Esophagus muscularis mucosa (tissue), 4 donors: ENCODE measurements at regions not wholly inside any gene's neighbourhood (a gene's known extent, or its start where the extent isn't known, plus 50 kb on each side); places are given as distances from the start of the nearest gene placed in this dataset.
"Not testable (repeated sequence)": the region's sequence is repeated elsewhere in the genome, so short reads cannot be mapped to it uniquely, and the experiment has no call there.

Experiments
- DNase-seq: peaks from one replicate; pipeline ENCODE4 v3.0.0-alpha.2; 2017; ENCODE audit errors: extremely low spot score
- H3K27ac ChIP-seq, 4 donors: fragments of 200-600 bp; sonication (generic); replicated peaks in 1 of 4; 1 replicate in 3 of 4; 2 replicates in 1 of 4; pipeline ENCODE4 v1.5.1; 2016 to 2019; ENCODE audit warnings: mild to moderate bottlenecking in 1 of 4
- H3K27me3 ChIP-seq, 4 donors: fragments of 200-600 bp; sonication (generic); one replicate each; pipeline versions ENCODE4 v1.5.1 to v1.6.0; 2016 to 2019
- H3K36me3 ChIP-seq, 4 donors: fragments of 200-600 bp; sonication (generic); one replicate each; pipeline ENCODE4 v1.5.1; 2016 to 2019
- H3K4me1 ChIP-seq, 4 donors: fragments of 200-600 bp; sonication (generic); one replicate each; pipeline ENCODE4 v1.5.1; 2016 to 2019
- H3K4me3 ChIP-seq, 4 donors: fragments of 200-600 bp; sonication (generic); 1 replicate in 2 of 4; 2 replicates in 2 of 4; pipeline ENCODE4 v1.5.1; 2016 to 2019; ENCODE audit warnings: mild to moderate bottlenecking in 4 of 4, moderate library complexity in 1 of 4
- H3K9me3 ChIP-seq, 4 donors: fragments of 200-600 bp; sonication (generic); 1 replicate in 3 of 4; 2 replicates in 1 of 4; pipeline ENCODE4 v1.5.1; 2016 to 2019
- CTCF ChIP-seq, 3 experiments: fragments of 200-600 bp in 2 of 3; fragments of 450-650 bp in 1 of 3; sonication (generic) in 2 of 3; IDR thresholded peaks; one replicate each; pipeline ENCODE4 v1.5.1; 2017 to 2019; ENCODE audit warnings: antibody characterized with exemption in 3 of 3, mild to moderate bottlenecking in 2 of 3, moderate library complexity in 1 of 3
- EP300 ChIP-seq: sonication (generic); formaldehyde crosslinking; IDR thresholded peaks from one replicate; pipeline ENCODE4 v1.6.1; 2017; ENCODE audit warnings: antibody characterized with exemption
- POLR2A ChIP-seq: fragments of 450-650 bp; IDR thresholded peaks from one replicate; pipeline ENCODE4 v1.6.1; 2017; ENCODE audit warnings: antibody characterized with exemption, moderate library complexity, mild to moderate bottlenecking, low read depth
- POLR2AphosphoS5 ChIP-seq, 2 donors: sonication (generic); formaldehyde crosslinking; IDR thresholded peaks; one replicate each; pipeline ENCODE4 v1.6.1; 2017; ENCODE audit warnings: antibody characterized with exemption in 2 of 2
- WGBS: methylation state at CpG from one replicate; pipeline ENCODE4 v1.1.5; 2018; 5-methylcytosine and 5-hydroxymethylcytosine counted together
- intact Hi-C: fragments of 100-400 bp; cut with DNase I; formaldehyde crosslinking; loops from one replicate; pipeline ENCODE4 v1.15.1; 2023

- TF ChIP-seq CTCF (IDR thresholded peaks at IDR 0.05) (no peak), POLR2A (no peak), EP300 (no peak), POLR2AphosphoS5 (IDR thresholded peaks at IDR 0.05) (no peak)
- no peaks in the 10 kb centered on the region for H3K4me1 ChIP-seq
- DNase-seq = no peak
- no peak overlapping the region for H3K27ac ChIP-seq
- H3K4me3 ChIP-seq = no peak overlapping the region
- WGBS = 76% methylated on average over 14 of the region's 14 CpGs
- H3K36me3 ChIP-seq = no peaks in the 10 kb centered on the region
- H3K9me3 ChIP-seq = no peaks in the 10 kb centered on the region
- intact Hi-C loops = no loop called here
- no peaks in the 10 kb centered on the region for H3K27me3 ChIP-seq
Observed at GRCh38 chr5:142235050-142235797, 89.6 kb downstream of the SPRY4 start.

GRCh38 chr5:142233083-142234032 lies 91.5 kb downstream of the SPRY4 start:
- no peaks in the 10 kb centered on the region for H3K4me1 ChIP-seq
- WGBS = 77% methylated on average over 16 of the region's 16 CpGs
- DNase-seq = no peak
- H3K27ac ChIP-seq = no peak overlapping the region
- no peaks in the 10 kb centered on the region for H3K36me3 ChIP-seq
- intact Hi-C loops = no loop called here
- TF ChIP-seq EP300 = no peak
- no peak for TF ChIP-seq CTCF (IDR thresholded peaks at IDR 0.05)
- no peak for TF ChIP-seq POLR2A
- TF ChIP-seq POLR2AphosphoS5 (IDR thresholded peaks at IDR 0.05) = no peak
- H3K9me3 ChIP-seq = no peaks in the 10 kb centered on the region
- H3K27me3 ChIP-seq = no peaks in the 10 kb centered on the region
- no peak overlapping the region for H3K4me3 ChIP-seq

GRCh38 chr5:142230949-142231348 lies 93.9 kb downstream of the SPRY4 start:
- H3K27ac ChIP-seq, H3K4me1 ChIP-seq, H3K27me3 ChIP-seq, DNase-seq, intact Hi-C loops, H3K4me3 ChIP-seq, H3K36me3 ChIP-seq, H3K9me3 ChIP-seq: not testable (repeated sequence)
- WGBS = 75% methylated on average over 4 of the region's 4 CpGs

GRCh38 chr5:142225141-142225540 lies 99.7 kb downstream of the SPRY4 start:
- intact Hi-C loops = no loop called here
- DNase-seq = no peak
- no peak overlapping the region for H3K27ac ChIP-seq
- H3K27me3 ChIP-seq = no peaks in the 10 kb centered on the region
- H3K9me3 ChIP-seq = no peaks in the 10 kb centered on the region
- no peak overlapping the region for H3K4me3 ChIP-seq
- peaks cover 0 to 8% (median 4%) of the 10 kb centered on the region in 4 donors for H3K4me1 ChIP-seq
- TF ChIP-seq CTCF (IDR thresholded peaks at IDR 0.05) (no peak), POLR2AphosphoS5 (IDR thresholded peaks at IDR 0.05) (no peak), EP300 (no peak), POLR2A (no peak)
- no peaks in the 10 kb centered on the region for H3K36me3 ChIP-seq
- WGBS = 96% methylated on average over 8 of the region's 8 CpGs

GRCh38 chr5:142222866-142223558 lies 101.8 kb downstream of the SPRY4 start:
- Histone ChIP-seq H3K4me1 (peaks cover 0 to 8% (median 4%) of the 10 kb centered on the region in 4 donors), H3K4me3 (no peak overlapping the region), H3K9me3 (no peaks in the 10 kb centered on the region), H3K27me3 (no peaks in the 10 kb centered on the region), H3K36me3 (no peaks in the 10 kb centered on the region), H3K27ac (no peak overlapping the region)
- TF ChIP-seq POLR2A (no peak), CTCF (IDR thresholded peaks at IDR 0.05) (no peak), EP300 (no peak), POLR2AphosphoS5 (IDR thresholded peaks at IDR 0.05) (no peak)
- DNase-seq = no peak
- 89% methylated on average over 12 of the region's 12 CpGs for WGBS
- intact Hi-C loops = no loop called here
